Right forelimb (tissue), 1 donor: ENCODE measurements at regions not wholly inside any gene's neighbourhood (a gene's known extent, or its start where the extent isn't known, plus 50 kb on each side); places are given as distances from the start of the nearest gene placed in this dataset.
"Not testable (repeated sequence)": the region's sequence is repeated elsewhere in the genome, so short reads cannot be mapped to it uniquely, and the experiment has no call there.

ENCODE experiments used
- DNase-seq: peaks from one replicate; pipeline ENCODE4 v3.0.0-alpha.2; 2018

DNA sequence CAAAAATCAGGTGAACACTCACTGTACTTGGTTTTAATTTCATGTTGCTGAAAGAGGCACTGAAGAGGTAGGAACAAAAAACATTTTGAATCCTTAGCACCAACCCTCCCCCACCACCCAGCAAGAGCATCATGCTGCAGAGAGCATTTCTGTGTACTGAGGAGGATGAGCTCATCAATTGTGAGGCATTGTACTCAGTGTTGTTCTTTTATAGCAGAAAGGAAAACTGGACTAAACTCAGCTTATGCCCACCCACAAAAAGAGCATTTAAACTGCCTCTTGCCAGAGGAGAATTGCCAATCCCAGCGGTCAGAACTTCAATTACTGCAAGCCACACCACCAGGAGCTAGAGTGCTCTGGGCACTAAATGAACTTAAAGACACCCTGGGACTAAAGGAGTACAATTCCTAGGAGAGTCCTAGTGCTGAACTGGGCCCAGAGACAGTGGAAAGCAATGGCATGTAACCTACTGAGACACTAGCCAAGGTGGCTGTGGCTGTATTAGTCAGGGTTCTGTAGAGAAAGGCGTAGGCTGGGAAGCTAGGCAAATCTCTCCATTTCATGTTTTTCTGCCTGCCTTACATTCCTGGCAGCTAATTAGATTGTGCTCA is 280.7 kb upstream of the KLHL4 start:
- DNase-seq, result no peak

DNA sequence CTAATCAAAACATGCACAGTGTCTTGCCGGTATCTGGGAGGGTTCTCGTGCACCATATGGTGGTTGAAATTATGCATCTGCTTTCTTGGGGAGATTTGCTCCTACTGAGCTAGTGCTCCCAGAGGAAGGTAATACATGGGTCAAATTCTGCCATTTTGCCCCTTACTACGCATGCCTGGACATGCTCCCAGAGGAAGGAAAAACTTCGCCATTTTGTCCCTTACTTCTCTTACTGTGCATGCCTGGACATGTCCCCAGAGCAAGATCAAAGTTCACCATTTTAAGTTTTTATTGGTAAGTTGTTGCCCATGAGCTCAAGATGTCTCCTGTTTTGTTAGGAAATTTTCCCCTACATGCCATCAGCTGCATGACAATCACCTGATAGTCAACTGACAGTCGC is 252.1 kb upstream of the KLHL4 start:
- DNase-seq, result no peak

DNA sequence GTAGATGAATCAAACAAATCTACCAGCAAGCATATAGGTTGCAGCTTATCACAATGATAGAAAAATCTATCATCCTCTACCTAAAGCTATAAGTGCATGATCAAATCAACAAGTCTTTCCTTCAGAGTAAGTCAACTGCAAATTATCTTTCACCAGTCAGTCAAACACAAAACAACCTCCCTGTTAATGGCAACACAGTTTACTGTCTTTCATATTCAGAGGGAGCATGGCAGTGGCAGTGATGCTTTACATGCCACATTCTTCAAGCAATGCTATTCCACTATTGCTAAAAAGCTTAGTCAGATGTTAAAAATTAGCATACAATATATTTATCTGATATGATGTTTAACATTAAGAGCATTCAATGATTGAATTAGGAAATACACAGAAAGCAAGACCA is 245.1 kb upstream of the KLHL4 start:
- DNase-seq, result no peak

DNA sequence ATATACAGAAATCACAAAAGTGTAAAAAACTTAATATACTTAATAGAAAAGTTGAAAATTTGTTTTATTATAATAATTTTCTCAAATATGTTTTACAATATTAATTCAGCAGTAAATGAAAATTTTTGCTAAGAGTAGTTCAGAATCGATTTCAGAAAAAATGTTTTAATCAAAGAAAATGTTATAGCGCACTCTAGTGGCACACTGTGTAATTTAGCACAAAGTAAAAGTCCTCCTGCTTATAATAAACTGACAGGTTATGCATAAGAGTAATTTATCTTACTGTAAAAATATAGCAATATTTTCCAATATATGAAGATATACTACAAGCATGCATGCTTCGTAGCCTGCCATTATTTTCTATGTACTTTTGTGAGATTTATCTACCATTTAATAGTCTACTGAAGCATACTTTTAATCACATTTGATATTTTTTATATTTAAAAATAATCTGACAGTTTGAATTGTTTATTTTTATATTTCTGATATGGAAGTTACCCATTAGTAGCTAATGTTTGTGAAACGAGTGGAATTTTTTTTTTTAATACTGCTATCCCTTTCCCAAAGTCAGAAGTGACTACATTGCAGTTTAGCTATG is 217.9 kb upstream of the KLHL4 start:
- no peak for DNase-seq

DNA sequence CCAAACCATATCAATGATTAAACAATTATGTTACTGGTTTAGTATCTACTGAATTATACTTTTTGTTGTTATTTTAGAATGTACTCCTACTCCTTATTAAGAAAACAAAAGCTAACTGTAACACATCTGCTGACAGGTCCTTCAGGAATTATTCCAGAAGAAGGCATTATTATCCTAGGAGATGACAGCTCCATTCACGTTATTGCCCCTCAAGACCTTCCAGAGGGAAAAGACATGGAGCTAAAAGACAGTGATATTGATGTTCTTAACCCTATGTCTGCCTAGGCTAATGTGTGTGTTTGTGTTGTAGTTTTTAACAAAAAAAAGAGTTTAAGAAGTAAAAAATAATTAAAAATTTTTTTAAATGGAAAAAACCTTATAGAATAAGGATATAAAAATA is 206.8 kb upstream of the KLHL4 start:
- no peak for DNase-seq

DNA sequence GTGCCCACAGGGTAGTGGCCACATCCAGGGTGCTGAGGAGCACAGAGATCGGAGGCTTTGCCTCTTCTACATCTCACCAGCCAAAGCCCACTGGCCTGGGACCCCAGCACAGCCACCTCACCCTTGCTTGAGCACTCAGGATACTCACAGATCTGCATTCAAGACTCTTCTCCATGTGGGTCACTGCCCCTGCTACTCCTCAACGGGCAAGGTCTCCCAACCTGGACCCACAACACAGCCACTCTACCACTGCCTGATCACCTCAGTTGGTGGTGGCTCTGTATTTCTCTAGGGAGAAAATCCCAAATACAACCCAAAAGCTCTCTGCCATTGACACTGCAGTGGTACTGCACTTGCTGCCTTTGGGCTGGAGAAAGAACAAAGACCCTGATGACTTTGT is 190.3 kb upstream of the KLHL4 start:
- DNase-seq, result no peak

DNA sequence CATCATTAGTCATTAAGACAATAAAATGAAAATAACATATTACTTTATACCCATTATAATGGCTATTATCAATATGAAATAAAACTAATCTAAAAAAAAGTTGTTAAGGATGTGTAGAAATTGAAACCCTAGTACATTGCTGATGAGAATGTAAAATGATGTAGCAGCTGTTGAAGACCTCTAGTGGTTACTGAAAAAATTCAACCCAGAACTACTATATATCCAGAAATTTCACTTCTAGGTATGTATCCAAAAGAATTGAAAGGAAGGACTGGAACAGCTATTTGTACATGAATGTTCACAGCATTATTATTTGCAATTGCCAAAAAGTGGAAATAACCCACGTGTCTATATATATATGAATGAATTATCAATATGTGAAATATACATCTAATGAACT is 180.3 kb upstream of the KLHL4 start:
- no peak for DNase-seq

DNA sequence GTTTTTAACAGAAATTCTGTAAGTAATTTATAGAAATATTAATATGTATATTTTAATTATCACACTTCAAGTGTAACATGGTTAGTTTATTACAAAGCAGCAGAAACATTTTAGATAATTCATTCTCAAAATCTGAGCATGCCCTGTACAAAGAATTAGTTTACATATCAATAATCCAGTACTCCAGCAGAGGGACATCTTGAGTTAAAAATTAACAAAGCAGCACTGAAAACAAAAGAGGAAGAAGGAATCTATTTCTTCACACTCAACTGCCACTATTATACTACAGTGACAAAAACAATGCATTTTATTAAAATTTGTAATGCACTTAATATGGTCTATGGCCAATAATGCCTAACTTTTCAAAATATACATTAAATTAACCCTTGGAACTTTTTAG is 179.1 kb upstream of the KLHL4 start:
- DNase-seq, result no peak

DNA sequence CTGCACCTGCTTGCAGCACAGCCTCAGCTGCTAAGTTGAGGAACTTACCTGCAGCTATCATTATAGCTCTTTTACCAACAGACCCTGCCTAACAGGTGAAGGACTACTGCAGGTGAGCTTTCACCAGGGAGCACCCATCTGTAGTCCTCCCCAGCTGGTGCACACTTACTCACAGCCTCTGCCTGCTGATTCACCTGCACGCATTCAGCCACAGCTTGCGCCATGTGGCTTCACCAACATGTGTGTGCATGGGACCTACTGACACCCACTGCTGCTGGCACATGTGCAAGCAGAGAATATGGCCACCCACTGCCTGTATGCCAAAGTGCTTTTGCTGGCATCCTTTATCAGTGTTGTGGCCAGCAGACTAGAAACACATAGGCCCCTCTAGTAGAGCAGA is 146.7 kb upstream of the KLHL4 start:
- no peak for DNase-seq

DNA sequence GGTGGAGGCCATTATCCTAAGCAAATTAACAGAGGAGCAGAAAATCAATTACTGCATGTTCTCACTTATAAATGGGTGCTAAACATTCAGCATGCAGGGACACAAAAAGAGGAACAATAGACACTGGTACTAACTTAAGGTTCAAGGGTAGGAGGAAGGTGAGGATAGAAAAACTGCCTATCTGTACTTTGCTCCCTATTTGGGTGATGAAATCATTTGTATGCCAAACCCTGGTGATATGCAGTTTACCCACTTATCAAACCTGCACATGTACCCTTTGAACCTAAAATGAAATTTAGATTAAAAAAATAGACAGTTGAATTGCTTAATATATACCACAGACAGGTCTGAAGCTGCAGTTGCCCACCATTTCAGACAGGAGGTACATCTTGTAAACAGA is 143.3 kb upstream of the KLHL4 start:
- no peak for DNase-seq

DNA sequence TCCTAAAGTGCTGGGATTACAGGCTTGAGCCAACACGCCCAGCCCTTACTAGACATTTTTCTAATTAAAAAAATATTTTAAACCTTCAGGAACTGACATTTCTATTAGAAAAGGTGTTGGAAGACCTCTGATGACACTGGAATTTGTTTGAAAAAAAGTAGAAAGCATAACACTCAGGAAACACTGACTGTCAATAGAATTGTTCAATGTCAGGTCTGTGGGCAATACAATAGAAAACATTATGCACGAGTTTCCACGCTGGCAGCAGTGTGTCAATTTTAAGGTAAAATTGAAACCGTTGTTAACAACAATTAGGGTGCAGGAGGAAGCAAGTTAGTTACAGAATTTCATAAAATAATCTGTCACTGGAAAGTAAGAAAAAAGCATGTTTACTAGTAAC is 140.7 kb upstream of the KLHL4 start:
- DNase-seq, result no peak

DNA sequence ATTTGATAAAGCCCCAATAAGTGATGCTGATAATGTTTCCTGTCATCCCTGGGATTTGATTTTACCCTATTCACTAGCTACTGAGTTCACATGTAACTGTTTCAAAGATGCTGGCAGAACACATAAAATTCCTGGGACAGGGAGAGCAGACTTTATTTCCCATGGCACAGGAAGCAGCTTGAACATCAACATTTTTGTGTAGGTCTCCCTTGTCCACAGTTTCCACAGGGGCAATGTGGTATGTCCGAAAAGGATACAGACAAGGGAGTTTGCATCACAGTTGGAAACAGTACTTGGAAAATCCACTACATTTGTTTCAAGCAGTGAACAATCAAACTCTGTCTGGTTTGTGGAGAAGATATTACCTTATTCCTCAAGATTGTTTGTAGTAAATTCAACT is 129.2 kb upstream of the KLHL4 start:
- no peak for DNase-seq

DNA sequence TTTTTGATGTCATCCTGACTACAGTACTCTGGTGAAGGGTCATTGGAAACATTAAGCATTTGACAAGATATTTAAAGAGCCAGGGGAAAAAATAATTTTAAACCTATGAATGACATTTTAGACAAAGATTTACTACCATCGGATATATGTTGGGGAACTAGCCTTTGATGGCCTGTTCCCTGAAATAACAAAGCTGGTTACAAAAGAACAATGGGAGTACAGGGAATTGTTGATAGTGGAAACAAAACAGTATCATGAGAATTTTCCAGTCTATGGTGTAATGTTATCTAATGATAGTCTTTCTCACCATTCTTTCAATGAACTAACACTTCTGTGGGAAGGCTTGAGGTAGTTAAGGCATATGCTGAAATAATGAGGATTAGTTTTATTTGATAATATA is 125.9 kb upstream of the KLHL4 start:
- no peak for DNase-seq

DNA sequence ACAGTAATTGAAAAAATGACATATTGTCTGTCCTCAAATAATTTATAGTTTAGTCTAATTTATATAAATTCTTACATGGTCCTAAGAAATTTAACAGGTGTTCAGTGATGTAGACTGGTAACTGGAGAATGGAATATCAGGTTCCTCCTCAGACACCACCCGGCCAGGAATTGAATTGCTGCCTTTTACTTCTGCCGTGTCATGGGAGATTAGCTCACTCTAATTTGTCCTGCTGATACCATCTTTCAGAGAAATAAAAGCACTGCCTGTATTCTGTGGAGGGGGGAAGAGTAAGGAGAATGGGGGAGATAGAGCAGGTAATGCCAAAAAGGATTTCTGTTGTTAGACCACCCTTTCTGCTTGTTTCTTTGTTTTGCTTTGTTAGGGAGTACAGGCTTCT is 125.2 kb upstream of the KLHL4 start:
- DNase-seq, result no peak

DNA sequence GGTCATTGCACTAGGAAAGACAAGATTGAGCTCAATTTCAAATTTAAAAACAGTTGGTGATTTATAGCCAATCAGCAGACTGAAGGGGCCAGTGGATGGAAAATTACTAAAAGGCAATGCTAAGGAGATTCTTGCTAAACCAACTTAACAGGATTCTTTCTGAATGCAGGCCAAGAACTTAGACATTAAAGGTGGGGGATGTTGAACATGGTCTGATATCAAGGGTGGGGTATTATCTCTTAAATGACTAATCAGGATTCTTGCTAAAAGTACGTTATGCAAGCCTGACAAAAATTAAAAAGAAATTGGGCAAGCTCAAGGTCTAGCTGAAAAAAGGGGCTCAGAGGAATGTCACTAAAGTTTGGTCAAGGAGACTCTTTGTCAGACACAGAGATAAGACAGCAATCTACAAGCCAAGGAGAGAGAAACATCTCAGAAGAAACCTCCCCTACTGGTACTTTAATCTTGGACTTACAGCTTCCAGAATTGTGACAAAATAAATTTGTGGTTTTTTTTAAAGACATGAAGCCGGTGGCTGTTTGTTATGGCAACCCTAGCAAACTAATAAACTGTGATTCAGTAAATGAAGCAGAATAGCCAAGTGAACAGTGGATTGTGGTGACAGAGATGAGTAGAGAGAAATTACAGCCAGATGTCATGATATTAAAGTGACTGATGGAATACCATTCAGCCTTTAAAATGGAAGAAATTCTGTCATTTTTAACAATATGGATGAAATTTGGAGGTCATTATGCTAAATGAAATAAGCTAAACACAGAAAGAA is 120.3 kb upstream of the KLHL4 start:
- DNase-seq, result no peak

DNA sequence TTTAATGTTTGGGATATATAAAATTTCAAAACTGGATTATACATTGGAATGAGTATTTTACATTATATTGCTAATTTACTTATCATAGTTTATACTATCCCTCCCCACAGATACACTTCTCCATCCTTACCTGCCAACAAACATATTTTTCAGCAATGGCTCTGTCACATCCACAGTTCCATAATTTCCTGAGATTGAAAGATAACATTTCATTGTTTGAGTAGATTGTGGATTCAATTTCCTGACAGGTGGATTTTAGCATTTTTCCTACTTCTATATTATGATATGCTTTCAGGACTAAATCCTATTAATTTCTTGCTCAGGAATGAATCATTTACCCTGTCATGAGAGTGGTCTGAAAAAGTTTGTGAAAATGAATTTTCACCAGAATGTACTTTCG is 115.3 kb upstream of the KLHL4 start:
- DNase-seq, result no peak

DNA sequence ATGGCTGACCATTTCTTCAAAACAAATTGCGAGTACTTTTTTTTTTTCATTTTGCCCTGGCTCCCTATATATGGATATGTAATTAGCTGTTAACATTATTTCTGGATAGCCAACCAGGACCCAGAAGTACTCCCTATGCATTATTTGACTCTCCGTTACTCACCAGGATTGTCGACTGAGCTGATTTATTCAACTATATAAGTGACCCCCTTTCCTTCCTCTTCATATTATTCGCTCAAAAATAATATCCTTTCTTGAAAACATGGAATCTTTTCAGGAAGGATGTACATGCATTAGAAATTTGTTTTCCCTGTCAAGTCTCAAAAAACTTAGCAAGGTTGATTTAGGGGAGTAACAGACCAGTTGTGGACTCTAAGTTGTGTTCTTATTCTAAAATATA is 114.1 kb upstream of the KLHL4 start:
- DNase-seq, result no peak

DNA sequence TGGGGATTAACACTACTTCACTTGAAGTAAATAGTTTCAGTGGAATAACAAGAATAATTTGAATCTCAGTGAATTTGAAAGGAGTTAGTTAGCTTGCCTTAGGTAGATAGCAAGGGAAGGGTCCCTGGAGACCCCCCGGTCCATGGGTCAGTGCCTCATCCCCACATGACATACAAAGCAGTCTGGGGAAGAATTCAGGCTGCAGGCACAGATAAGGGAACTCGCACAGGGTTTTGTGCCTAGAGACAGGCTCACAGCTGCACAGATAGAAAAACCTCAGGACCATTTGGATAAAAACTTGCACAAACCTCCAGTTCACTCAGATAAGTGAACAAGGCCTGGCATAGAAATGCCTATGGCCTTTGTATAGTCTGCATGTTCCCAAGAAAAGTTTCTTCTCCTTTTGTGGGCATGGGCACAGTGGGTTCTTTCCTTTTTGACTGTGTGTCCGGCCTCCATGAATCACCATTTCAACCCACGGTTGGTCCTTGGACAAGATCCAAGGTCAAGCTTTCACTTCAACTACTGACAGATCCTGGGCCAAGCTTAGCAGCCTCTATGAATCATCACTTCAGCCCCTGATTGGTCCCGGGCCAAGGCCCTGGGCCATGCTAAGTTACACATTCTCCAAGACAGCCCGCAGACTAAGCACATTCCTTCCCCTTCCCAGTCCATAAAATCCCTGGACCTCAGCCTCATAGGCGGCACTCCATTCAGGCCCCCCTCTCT is 108.3 kb upstream of the KLHL4 start:
- peak; percentile 45 for DNase-seq

DNA sequence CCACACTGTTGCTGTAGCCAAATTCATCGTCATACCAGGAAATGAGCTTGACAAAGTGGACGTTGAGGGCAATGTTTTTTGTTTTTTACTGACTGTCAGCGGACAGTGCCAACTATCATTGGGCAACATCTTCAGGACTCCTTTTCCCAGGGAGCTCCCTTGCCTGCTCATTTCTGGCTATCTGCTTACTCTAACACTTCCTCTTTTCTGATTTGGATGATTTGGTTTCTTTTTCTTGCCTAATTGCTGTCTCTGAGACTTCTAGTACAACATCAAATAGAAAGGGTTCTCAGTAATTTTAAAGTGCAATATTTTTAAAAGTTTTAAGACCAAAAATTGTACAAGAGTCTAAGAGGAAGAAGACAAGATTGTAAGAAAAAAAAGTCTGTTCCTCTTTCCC is 92.0 kb upstream of the KLHL4 start:
- no peak for DNase-seq

DNA sequence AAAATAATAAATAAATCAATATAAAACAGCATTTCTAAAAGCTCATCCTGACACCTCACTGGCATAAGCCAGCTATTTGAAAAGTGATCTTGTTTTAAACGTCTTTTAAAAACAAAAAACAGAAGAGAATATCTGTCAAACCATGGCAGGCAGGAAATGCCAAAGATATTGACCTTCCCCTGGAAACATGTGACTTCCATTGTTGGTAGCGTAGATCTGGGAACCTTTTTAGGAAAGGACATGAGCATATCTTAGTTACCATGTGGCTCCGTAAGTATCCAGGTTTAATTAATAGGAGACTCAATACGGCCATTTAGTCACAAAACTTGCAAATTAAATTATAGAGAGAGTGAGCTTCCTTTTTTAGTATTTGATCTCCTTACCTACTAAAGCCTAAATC is 83.0 kb upstream of the KLHL4 start:
- no peak for DNase-seq

DNA sequence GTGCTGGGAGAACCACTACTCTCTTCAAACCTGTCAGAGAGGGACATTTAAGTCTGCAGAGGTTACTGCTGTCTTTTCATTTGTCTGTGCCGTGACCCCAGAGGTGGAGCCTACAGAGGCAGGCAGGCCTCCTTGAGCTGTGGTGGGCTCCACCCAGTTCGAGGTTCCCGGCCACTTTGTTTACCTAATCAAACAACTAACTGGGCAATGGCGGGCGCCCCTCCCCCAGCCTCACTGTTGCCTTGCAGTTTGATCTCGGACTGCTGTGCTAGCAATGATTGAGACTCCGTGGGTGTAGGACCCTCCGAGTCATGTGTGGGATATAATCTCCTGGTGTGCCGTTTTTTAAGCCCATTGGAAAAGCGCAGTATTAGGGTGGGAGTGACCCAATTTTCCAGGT is 69.0 kb upstream of the KLHL4 start:
- DNase-seq, result not testable (repeated sequence)

DNA sequence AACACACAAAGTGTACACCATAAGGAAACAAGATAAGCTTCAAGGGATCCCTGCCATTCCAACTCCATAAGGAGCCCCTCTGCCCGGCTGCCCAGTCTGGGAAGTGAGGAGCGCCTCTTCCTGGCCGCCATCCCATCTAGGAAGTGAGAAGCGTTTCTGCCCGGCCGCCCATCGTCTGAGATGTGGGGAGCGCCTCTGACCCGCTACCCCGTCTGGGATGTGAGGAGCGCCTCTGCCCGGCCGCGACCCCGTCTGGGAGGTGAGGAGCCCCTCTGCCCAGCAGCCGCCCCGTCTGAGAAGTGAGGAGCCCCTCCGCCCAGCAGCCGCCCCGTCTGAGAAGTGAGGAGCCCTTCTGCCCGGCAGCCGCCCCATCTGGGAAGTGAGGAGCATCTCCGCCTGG is 51.8 kb upstream of the KLHL4 start:
- DNase-seq, result not testable (repeated sequence)
